ENCODE measurements at regions not wholly inside any gene's neighbourhood (a gene's known extent, or its start where the extent isn't known, plus 50 kb on each side); places are given as distances from the start of the nearest gene placed in this dataset.

GRCh38 chr17:45687594-45687993 lies 96.5 kb upstream of the CRHR1 start:
- DNase-seq (ENCODE audit: low spot score), result no peak

- DNase-seq (ENCODE audit: low spot score), result no peak
Measured at GRCh38 chr17:45688353-45688752, 95.8 kb upstream of the CRHR1 start.

- no peak for DNase-seq (ENCODE audit: low spot score)
Measured at GRCh38 chr17:45688820-45689219, 95.3 kb upstream of the CRHR1 start.

GRCh38 chr17:45689451-45689850 lies 94.7 kb upstream of the CRHR1 start:
- DNase-seq (ENCODE audit: low spot score), result no peak

- DNase-seq (ENCODE audit: low spot score), result no peak
Measured at GRCh38 chr17:45690625-45691275, 93.4 kb upstream of the CRHR1 start.

- DNase-seq (ENCODE audit: low spot score), result no peak
Measured at GRCh38 chr17:45692661-45693060, 91.5 kb upstream of the CRHR1 start.

GRCh38 chr17:45693792-45694191 lies 90.3 kb upstream of the CRHR1 start:
- no peak for DNase-seq (ENCODE audit: low spot score)

- DNase-seq (ENCODE audit: low spot score), result no peak
Measured at GRCh38 chr17:45696442-45696841, 87.7 kb upstream of the CRHR1 start.

- no peak for DNase-seq (ENCODE audit: low spot score)
Measured at GRCh38 chr17:45697076-45697475, 87.0 kb upstream of the CRHR1 start.

GRCh38 chr17:45700171-45701090 lies 83.7 kb upstream of the CRHR1 start:
- no peak for DNase-seq (ENCODE audit: low spot score)

- DNase-seq (ENCODE audit: low spot score), result peak; percentile 41
Measured at GRCh38 chr17:45702666-45703266, 81.4 kb upstream of the CRHR1 start.

GRCh38 chr17:45703348-45703747 lies 80.8 kb upstream of the CRHR1 start:
- no peak for DNase-seq (ENCODE audit: low spot score)

- no peak for DNase-seq (ENCODE audit: low spot score)
Measured at GRCh38 chr17:45703806-45704205, 80.3 kb upstream of the CRHR1 start.

- DNase-seq (ENCODE audit: low spot score), result no peak
Measured at GRCh38 chr17:45704251-45704650, 79.9 kb upstream of the CRHR1 start.

GRCh38 chr17:45705123-45706009 lies 78.8 kb upstream of the CRHR1 start:
- DNase-seq (ENCODE audit: low spot score), result peak; percentile 38

- DNase-seq (ENCODE audit: low spot score), result no peak
Measured at GRCh38 chr17:45706033-45706432, 78.1 kb upstream of the CRHR1 start.

GRCh38 chr17:45708707-45709290 lies 75.3 kb upstream of the CRHR1 start:
- DNase-seq (ENCODE audit: low spot score), result no peak

- DNase-seq (ENCODE audit: low spot score), result no peak
Measured at GRCh38 chr17:45709728-45710288, 74.3 kb upstream of the CRHR1 start.

GRCh38 chr17:45715787-45716186 lies 68.3 kb upstream of the CRHR1 start:
- DNase-seq (ENCODE audit: low spot score), result no peak

GRCh38 chr17:45718791-45719190 lies 65.3 kb upstream of the CRHR1 start:
- no peak for DNase-seq (ENCODE audit: low spot score)

Data from AG20443 (cell line).